Keratinocyte (primary cell): ENCODE measurements at regions not wholly inside any gene's neighbourhood (a gene's known extent, or its start where the extent isn't known, plus 50 kb on each side); places are given as distances from the start of the nearest gene placed in this dataset.

ENCODE experiments used
- DNase-seq: peaks from one replicate; pipeline ENCODE4 v3.0.0-alpha.2; 2011; ENCODE audit warnings: low read depth, missing footprints, low spot score
- FAIRE-seq: peaks from 2 replicates; lab custom pipeline; 2011; peaks lifted over from hg19 to GRCh38; lab: Jason Lieb, UNC
- H2AFZ ChIP-seq: 2 replicates; pipeline ENCODE4 v1.6.0; 2012; ENCODE audit warnings: low read length, control low read depth, inconsistent platforms; ENCODE audit not compliant: control insufficient read depth
- H3K27ac ChIP-seq: 2 replicates; pipeline ENCODE4 v1.5.1; 2011; ENCODE audit warnings: low read length; ENCODE audit not compliant: control insufficient read depth, insufficient read depth
- H3K27me3 ChIP-seq: 3 replicates; pipeline ENCODE4 v1.6.0; 2011; ENCODE audit warnings: low read length; ENCODE audit not compliant: control insufficient read depth, insufficient read depth; ENCODE audit errors: extremely low read depth
- H3K36me3 ChIP-seq, 2 experiments: 2 replicates in 1 of 2; 3 replicates in 1 of 2; pipeline ENCODE4 v1.5.1; 2011; ENCODE audit warnings: low read length in 2 of 2, mild to moderate bottlenecking in 1 of 2; ENCODE audit not compliant: control insufficient read depth in 2 of 2, insufficient read depth in 2 of 2; ENCODE audit errors: extremely low read depth in 1 of 2
- H3K4me1 ChIP-seq: 3 replicates; pipeline ENCODE4 v1.5.1; 2011; ENCODE audit warnings: low read length; ENCODE audit not compliant: control insufficient read depth, insufficient read depth; ENCODE audit errors: extremely low read depth
- H3K4me2 ChIP-seq: 3 replicates; pipeline ENCODE4 v1.6.0; 2011; ENCODE audit warnings: low read depth, low read length; ENCODE audit not compliant: control insufficient read depth, insufficient read depth; ENCODE audit errors: extremely low read depth
- H3K4me3 ChIP-seq, 3 experiments: fragments of 200-600 bp in 1 of 3; sonication (generic) in 1 of 3; 2 replicates in 2 of 3; 3 replicates in 1 of 3; pipeline ENCODE4 v1.5.1; 2011 to 2016; ENCODE audit warnings: low read length in 3 of 3, mild to moderate bottlenecking in 3 of 3, control low read depth in 2 of 3, inconsistent platforms in 1 of 3, low read depth in 1 of 3, mixed read lengths in 1 of 3, mixed run types in 1 of 3, moderate library complexity in 1 of 3; ENCODE audit not compliant: control insufficient read depth in 2 of 3, insufficient read depth in 2 of 3; ENCODE audit errors: extremely low read depth in 1 of 3
- H3K79me2 ChIP-seq: 2 replicates; pipeline ENCODE4 v1.6.0; 2012; ENCODE audit warnings: low read length; ENCODE audit not compliant: control insufficient read depth, insufficient read depth
- H3K9ac ChIP-seq: 3 replicates; pipeline ENCODE4 v1.6.0; 2011; ENCODE audit warnings: low read length; ENCODE audit not compliant: control insufficient read depth, insufficient read depth; ENCODE audit errors: extremely low read depth
- H3K9me1 ChIP-seq: 3 replicates; pipeline ENCODE4 v1.6.0; 2011; ENCODE audit warnings: low read length; ENCODE audit not compliant: control insufficient read depth, insufficient read depth; ENCODE audit errors: extremely low read depth
- H3K9me3 ChIP-seq: 2 replicates; pipeline ENCODE4 v1.5.1; 2012; ENCODE audit warnings: low read depth, low read length; ENCODE audit not compliant: control insufficient read depth
- H4K20me1 ChIP-seq: 3 replicates; pipeline ENCODE4 v1.6.0; 2011; ENCODE audit warnings: low read length; ENCODE audit not compliant: control insufficient read depth, insufficient read depth; ENCODE audit errors: extremely low read depth
- EZH2 ChIP-seq: IDR thresholded peaks from one replicate; pipeline ENCODE4 v1.6.1; 2012; ENCODE audit warnings: inconsistent platforms, mild to moderate bottlenecking, low read length, moderate library complexity
- dilution Hi-C: fragments of 300-500 bp; cut with MboI; formaldehyde crosslinking; loops from one replicate; pipeline ENCODE4 v1.7.0; 2020; ENCODE audit warnings: low sequenced_read_pairs; ENCODE audit not compliant: extremely low pct_ligation_motif_present
- TF ChIP-seq, protein P1 (sequence below), 3 experiments: IDR thresholded peaks in 1 of 3; conservative IDR thresholded peaks in 1 of 3; optimal IDR thresholded peaks in 1 of 3; 2 replicates in 2 of 3; 3 replicates in 1 of 3; pipeline versions ENCODE3 to v1.5.1; 2011; ENCODE audit warnings: low read length in 3 of 3, mild to moderate bottlenecking in 3 of 3, moderate library complexity in 2 of 3, control low read depth in 1 of 3, inconsistent platforms in 1 of 3; ENCODE audit not compliant: insufficient read depth in 2 of 3; ENCODE audit errors: extremely low read depth in 1 of 3

- no peaks in the 10 kb centered on the region for H3K9me1 ChIP-seq
- H3K4me2 ChIP-seq = no peak overlapping the region
- FAIRE-seq = no peak
- H3K4me1 ChIP-seq = peaks cover 3% of the 10 kb centered on the region
- no peak for DNase-seq
- no peaks in the 10 kb centered on the region for H3K36me3 ChIP-seq
- no peaks in the 10 kb centered on the region for H3K9me3 ChIP-seq
- no peaks in the 10 kb centered on the region for H3K79me2 ChIP-seq
- no peak overlapping the region for H3K4me3 ChIP-seq
- no peak overlapping the region for H2AFZ ChIP-seq
- H3K9ac ChIP-seq = no peak overlapping the region
- H4K20me1 ChIP-seq = no peaks in the 10 kb centered on the region
- no peak for TF ChIP-seq EZH2
- TF ChIP-seq, protein P1, sequence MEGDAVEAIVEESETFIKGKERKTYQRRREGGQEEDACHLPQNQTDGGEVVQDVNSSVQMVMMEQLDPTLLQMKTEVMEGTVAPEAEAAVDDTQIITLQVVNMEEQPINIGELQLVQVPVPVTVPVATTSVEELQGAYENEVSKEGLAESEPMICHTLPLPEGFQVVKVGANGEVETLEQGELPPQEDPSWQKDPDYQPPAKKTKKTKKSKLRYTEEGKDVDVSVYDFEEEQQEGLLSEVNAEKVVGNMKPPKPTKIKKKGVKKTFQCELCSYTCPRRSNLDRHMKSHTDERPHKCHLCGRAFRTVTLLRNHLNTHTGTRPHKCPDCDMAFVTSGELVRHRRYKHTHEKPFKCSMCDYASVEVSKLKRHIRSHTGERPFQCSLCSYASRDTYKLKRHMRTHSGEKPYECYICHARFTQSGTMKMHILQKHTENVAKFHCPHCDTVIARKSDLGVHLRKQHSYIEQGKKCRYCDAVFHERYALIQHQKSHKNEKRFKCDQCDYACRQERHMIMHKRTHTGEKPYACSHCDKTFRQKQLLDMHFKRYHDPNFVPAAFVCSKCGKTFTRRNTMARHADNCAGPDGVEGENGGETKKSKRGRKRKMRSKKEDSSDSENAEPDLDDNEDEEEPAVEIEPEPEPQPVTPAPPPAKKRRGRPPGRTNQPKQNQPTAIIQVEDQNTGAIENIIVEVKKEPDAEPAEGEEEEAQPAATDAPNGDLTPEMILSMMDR (optimal IDR thresholded peaks at IDR 0.05 in 1 of 3, IDR thresholded peaks at IDR 0.05 in 1 of 3, conservative IDR thresholded peaks at IDR 0.05 in 1 of 3; ENCODE audit: extremely low read depth in 1 of 3, insufficient read depth in 2 of 3, low read length in 3 of 3) = no peak
- no peaks in the 10 kb centered on the region for H3K27me3 ChIP-seq
- dilution Hi-C loops = no loop called here
- no peak overlapping the region for H3K27ac ChIP-seq
Observed at GRCh38 chr9:86653466-86653865, 293.8 kb downstream of the GAS1 start.

GRCh38 chr9:86652736-86653135 lies 294.6 kb downstream of the GAS1 start:
- H3K4me1 ChIP-seq = peaks cover 3% of the 10 kb centered on the region
- FAIRE-seq (no peak), DNase-seq (no peak)
- H3K27me3 ChIP-seq = no peaks in the 10 kb centered on the region
- no peak overlapping the region for H3K4me2 ChIP-seq
- H4K20me1 ChIP-seq = no peaks in the 10 kb centered on the region
- no peak overlapping the region for H2AFZ ChIP-seq
- no peaks in the 10 kb centered on the region for H3K36me3 ChIP-seq
- H3K9me3 ChIP-seq = no peaks in the 10 kb centered on the region
- H3K27ac ChIP-seq = no peak overlapping the region
- TF ChIP-seq, protein P1 (optimal IDR thresholded peaks at IDR 0.05 in 1 of 3, IDR thresholded peaks at IDR 0.05 in 1 of 3, conservative IDR thresholded peaks at IDR 0.05 in 1 of 3; ENCODE audit: extremely low read depth in 1 of 3, insufficient read depth in 2 of 3, low read length in 3 of 3) = no peak
- no peak for TF ChIP-seq EZH2
- no peaks in the 10 kb centered on the region for H3K79me2 ChIP-seq
- no peak overlapping the region for H3K4me3 ChIP-seq
- dilution Hi-C loops = no loop called here
- no peak overlapping the region for H3K9ac ChIP-seq
- H3K9me1 ChIP-seq = no peaks in the 10 kb centered on the region
